Glomerular visceral epithelial cell (primary cell): ENCODE measurements at regions not wholly inside any gene's neighbourhood (a gene's known extent, or its start where the extent isn't known, plus 50 kb on each side); places are given as distances from the start of the nearest gene placed in this dataset.
A peak's percentile ranks its signal among the peaks of the same experiment; 100 is the strongest.

ENCODE experiments used
- DNase-seq: peaks from one replicate; pipeline ENCODE4 v3.0.0-alpha.2; 2016; ENCODE audit errors: extremely low spot score

DNA sequence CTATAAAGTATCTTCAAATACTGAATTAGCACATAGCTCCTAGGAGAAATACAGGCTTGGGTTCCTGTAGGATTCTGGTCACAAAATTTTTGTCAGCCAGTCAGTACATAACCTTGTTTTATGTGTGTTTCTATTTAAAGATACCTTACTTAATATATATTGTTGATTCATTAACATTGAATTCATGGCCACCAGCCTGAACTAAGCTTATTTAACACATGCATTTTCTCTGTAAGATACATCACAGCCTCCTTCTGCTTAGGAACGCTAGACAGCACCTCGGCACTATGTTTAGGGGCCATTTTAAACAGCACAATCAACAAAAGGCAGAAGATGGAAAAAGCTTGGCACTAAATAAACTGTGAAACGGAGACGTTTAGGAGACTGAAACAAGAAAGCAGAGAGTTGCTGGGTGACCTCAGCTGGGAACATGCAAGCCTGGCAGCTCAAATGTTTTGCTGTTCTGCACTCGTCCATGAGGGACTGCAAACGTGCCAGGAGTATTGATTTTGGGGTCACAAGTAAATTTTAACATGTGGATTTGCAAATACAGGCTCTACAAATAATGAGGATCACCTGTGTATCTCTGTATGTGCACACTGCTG, 432.2 kb upstream of the TPM1 start:
- no peak for DNase-seq

DNA sequence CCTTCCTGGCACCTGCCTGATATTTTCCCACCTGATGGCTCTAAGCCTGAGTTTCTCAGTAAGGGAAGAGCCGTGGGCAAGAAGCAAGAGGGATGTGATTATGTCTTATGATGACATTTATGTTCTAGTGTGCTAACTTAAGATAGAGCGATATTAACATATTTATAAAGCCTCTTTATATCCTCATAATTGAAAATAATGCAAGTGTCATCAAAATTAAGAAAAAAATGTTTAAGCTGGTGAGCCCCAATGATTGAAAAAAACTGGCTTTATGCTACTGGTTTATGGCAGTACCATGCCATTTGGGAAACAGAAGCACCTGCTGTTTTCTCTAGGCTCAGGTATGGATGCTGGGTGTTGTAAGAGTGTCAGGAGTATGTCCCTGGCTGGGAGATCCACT, 431.5 kb upstream of the TPM1 start:
- DNase-seq, result no peak

DNA sequence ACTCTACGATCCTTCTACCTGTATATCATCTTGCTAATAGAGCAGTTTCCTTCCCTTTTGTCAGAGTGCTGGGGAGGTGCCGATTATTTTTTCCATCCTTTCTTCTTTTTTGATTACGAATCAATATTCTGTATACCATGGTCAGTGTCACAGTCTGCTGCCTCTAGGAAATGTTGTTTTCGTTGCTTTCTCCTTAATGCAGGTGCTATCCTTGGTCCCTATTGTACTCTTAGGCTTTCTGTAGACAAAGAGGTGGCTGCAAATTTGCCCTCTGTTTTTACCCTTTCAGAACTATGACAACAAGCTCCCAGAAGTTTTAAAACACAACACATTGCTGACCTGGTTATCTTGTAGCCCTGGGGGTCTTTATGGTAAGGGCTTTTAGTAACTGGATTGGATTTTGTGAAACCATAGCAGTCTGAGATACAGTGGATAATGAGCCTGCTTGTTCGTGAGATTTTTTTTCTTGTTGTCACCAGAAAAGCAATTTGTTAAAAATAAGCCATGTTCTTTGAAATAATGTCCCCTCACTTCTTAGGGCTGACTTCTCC, 430.3 kb upstream of the TPM1 start:
- no peak for DNase-seq

DNA sequence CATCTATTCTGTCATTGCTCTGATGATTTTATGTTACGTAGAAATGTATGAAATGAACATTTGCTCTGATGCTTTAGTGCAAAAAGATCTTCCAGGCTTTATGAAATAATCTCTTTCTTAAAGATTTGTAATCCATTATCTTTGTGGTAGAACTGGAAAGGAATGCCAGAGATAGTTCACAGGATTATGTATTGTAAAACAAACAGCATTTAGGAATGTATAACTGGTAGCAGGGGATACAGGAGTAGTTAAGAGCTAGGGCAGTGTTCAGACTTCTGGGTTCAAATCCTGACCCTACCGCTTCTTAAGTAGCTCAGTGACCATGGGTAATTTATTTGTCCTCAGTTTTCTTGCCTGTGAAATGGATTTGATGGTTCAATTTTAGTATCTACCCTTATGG, 429.8 kb upstream of the TPM1 start:
- peak; percentile 55 for DNase-seq

DNA sequence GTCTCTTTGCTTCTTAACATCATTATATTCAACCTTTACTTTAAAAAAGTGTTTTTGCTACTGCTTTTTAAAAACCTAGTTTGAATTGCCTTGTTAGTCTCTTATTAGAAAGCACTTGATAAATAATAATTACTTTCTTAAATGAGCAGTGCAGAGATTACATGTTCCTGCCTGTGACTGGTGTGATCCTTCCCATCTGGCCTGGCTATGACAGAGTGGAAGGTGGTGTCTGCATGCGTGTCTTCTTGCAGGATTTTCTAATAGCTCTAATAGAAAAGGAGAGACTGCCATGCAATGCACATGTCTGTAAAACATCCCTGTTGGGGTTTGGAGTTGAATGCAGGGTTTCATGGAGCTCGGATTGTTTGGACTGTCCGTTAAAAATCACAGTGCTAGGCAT, 425.8 kb upstream of the TPM1 start:
- DNase-seq, result no peak

DNA sequence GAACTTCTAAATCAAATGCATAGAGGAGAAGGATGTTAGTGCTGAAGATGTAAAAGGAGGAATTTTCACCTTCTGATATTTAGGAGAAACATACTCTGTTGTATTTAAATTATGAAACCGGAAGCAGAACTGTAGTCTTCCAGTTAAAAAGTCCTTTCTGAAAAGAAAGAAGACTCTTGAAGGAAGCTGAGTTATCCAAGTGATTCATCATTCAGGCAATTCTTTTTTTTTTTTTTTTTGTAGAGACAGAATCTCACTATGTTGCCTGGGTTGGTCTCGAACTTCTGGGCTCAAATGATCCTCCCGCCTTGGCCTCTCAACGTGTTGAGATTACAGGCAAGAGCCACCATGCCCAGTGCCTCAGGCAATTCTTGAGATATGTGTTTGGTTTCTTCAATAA, 424.8 kb upstream of the TPM1 start:
- DNase-seq, result no peak

DNA sequence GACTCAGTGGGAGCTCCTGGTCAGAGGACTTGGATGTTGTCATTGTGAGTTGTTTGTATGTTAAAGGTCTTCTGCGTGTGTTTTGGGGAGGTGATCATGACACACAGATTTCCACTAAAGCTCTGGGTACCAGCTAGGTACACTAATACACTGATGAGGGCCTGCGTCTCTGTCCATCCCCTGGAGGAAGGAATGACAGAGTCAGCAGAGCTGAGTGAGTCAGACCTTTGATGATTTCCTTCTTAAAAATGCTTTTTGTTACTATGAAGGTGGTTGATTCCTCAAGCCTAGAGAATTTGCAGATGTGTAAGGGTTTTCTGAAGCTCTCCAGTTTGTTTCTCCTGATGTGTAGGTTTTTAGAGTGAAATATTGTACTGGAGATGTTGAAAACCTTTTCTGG, 424.1 kb upstream of the TPM1 start:
- peak; percentile 66 for DNase-seq

DNA sequence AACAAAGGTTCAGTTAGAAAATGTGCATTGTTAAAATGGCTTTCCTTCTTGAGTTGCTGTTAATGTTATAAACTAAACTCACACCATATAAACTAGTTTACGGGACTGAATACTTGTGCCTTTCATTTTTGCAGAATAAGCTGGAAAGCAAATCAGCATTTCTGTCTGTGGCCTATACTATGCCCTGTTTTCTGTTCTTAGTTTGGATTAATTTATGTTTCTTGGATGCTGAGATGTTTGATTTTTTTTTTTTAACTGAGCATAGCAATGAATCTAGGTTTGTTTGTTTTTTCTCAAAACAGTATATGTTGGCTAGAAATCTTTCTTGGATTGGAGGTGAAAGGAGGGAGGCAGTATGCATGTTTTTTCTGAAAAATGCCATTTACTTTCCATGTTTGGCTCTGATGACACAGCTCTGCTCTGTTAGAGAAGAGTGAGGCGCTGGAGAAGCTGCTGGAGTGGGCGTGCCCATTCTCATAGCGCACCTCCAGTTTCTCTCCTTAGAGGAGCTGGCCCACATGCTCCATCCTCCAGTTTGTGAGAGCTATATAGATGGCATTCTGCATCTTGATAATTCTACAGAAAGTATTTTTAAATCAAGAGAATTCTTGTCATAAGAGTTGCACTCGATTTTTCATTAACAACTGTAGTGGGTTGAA, 423.6 kb upstream of the TPM1 start:
- DNase-seq, result no peak

DNA sequence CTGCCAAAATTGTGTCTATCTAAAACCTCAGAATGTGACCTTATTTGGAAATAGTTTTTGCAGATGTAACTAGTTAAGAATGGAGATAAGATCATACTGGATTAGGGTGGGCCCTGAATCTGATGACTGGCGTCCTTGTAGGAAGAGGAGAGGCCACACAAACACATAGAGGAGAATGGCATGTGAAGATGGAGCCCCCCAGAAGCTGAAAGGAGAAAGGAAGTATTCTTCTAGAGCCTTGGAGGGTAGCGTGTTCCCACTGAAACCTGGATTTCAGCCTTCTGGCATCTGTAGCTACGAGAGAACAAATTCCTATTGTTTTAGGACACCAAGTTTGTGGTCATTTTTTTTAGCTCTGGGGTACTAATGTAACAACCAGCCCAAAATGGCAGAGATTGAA, 423.0 kb upstream of the TPM1 start:
- DNase-seq, result no peak

DNA sequence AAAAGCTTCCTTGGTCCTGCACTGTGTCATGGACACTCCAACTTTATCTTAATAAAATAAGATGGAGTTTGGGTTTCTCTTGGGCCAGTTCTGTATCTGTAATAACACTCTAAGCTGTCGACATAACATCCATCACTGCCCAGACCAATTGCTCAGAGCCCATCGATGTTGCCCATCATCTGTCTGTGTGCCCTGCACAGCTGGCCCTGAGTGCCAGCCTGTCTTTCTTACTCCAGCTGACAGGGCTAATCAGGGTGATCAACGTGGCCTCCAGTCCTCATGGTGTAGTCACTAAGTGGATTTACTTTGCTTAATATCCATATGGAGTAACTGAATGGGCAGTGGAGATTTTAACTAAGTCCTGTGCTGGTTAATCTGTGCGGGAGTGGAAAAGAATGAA, 419.8 kb upstream of the TPM1 start:
- no peak for DNase-seq

DNA sequence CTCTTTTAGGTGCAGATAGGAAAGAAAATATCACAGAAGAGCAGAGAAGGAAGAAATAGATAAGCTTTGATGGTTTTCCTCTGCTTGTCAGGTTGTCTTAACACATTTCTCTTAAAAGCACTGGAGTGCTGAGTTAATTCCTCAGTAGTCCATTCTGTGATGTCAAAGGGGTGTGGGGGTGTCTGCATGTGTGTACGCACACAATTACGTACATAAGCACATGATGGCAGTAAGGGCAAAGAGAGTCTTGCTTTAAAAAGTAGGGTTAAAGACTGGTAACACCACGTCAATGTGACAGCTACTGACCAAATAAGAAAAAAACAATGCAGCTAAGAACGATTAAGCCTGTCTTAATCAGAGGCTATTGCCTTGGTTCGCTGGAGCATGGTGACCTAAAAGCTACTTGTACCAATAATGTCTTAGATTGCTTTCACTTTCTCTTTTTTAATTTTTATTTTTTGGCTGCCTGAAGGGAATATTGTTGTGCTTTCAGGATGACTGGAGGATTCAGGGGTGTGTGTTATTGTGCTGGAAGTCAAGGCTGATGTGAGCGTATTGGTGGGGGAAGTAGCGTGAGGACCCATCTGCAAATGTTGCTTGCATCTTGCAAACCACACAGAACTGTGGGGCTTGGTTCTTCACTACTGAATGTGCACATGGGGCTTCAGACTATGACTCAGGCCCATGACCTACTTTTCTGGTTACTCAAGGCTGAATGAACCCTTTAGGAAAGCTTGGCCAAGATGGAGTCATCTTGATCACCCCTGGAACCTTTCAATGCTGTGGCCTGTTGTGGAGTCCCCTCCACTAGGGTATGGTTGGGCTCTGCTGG, 417.8 kb upstream of the TPM1 start:
- peak; percentile 72 for DNase-seq

DNA sequence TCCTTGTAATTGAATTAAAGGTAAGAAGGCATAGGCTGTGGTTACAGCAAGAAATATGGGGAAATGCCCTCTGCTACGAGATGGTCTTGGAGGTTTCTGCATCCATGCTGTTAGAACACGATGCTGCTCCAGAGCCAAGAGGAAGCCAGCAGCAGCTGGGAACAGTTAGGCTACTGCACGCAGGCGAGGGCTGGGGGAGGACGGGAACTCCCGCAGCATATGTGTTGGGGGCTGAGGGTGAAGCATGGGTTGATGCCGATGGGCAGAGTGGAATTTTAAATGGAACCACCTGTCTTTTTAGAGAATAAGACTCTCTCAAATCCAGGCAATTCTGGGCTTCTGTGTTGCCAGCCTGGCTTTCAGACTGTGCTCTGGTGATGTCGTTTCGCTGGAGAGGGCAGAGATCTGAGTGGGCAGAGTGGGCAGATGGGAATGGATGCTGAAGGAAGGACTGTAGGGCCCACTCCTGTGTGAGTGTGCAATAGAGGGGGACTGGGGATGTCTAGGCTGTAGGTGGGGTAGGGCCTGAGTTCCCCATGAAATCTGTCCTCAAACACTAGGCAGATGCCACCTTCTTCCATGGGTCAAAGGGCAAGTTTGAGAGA, 417.0 kb upstream of the TPM1 start:
- no peak for DNase-seq

DNA sequence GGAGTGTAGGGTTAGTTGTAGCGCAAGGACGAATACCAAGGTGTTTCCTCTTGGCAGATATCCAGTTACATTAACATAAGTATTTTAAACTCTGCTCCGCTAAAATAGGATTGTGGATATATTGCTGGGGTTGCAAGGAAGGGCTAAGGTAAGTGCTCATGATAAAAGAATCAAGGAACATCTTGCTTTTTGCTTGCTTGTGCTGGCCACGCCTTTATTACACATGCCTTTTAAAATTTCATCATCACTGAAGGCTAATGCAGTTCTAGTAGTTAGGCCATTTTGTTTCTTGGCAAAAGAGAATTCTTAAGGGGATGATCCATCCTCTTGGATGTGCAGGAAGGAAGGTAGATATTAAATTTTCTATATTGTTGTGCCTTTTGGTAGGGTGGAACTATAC, 415.6 kb upstream of the TPM1 start:
- no peak for DNase-seq

DNA sequence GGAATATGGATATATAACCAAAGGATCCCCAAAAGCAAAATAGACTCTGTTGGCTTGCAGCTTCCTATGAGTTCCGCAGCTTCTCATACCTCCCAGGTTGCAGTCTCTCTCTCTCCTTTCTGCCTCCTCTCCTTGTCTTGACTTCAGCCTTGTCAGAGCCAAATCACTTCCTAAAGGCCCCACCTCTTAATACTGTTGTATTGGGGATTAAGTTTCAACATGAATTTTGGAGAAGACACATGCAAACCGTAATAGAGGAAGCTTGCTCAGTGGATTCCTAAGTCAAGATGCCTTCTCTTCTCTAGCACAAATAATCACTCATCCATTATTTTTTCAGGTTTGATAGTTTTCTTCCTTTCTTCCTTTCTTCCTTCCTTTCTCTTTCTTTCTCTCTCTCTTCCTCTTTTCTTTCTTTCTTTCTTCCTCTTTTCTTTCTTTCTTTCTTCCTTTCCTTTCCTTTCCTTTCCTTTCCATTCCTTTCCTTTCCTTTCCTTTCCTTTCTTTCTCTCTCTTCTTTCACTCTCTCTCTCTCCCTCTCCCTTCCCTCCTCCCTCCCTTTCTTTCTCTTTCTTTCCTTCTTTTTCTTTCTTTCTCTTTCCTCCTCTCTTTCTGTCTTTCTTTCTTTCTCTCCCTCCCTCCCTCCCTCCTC, 411.3 kb upstream of the TPM1 start:
- DNase-seq, result no peak

DNA sequence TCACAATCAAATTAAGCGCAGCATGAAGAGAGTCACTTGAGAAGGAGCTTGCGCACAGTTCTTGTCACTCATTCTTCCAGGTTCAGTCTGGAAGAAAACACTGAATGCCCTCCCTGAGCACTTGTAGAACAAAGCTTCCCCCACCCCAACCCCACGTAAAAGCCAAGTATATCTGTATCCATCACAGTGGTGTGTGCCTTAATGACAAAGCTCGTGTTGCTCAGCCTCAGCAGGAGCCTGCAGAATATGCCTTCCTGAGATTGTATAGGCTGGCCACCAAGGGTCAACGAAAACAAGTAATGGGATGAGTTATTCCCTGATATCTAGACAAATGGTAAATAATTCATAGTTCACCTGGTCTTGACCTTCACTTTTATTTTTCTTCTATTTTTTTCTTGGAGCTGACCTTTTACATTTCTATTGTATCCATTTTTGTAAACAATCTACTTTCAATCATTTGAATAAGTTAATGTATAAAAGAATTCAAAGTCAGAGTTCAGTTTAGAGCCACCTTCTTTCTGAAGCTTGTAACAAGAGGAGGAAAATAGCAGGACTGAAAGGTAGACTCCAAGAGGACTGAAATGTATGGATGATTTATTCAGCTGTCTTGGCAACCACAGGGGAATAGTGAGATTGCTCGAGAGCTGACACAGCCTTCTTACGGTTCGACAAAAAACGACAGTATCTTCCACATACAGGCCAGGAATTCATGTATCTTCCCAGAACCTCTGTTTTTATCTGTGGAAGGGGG, 405.5 kb upstream of the TPM1 start:
- no peak for DNase-seq

DNA sequence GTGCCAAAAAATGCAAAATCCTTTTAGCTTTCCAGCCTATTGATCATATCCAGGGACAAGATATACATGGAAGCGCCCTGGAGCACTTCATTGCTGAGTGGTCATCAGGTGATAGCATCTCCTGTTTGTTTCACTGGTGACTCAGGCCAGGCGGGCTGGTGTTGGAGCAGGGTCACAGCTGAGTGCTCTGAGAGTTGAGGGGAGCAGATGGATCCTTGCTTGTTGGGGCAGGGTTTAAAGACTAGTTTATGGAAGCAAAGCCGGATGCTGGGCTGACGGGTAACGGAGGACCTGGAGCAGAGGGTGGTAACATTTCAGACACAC, 405.0 kb upstream of the TPM1 start:
- DNase-seq, result no peak

DNA sequence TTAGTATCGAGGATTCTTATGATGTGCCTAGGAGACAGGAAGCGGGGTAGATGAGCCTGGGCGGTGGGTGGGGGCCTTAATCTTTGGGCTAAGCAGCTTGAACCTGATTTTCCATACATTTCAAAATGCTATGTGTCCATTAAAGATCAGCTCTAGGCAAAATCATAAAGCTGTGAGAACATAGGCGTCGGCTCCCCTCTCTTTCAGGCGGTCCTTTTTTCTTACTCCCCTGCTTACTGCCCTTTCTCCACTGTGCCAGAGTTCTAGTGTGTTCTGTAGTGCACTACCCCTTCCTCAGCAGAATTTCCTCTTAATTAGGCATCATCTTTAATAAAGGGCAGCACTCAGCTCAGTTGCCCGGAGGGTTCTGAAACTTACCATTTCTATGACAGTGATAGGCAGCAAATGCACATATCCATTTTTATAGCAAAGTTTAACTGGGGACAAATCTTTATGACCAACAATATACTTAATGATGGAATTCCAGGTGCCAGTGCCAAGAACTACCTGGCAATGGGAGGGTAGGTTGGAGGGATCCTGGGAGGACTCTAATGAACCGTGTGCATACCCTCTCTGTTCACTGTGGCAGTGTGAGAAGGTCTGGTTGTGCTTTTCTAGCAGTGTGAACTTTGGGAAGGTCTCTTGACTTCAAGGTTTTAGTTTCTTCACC, 404.5 kb upstream of the TPM1 start:
- no peak for DNase-seq

DNA sequence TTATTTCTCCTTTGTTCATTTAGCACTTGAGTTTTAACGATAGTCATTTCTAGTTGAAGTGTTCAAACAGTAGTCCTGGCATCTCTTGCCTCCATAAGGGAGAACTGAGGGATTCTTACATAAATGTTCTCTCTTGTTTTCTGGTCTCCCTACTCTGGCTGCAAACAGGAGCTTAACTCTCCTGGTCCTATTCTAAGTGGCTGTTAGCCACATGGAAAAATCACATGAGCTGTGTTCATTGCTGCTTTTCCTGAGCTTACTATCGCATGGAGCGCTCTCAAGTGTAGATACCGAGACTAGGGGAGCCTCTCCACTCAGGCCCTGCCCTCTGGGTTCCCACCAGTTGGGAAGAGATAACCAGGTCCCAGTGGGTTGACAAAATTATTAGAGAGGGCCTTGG, 403.1 kb upstream of the TPM1 start:
- DNase-seq, result no peak

DNA sequence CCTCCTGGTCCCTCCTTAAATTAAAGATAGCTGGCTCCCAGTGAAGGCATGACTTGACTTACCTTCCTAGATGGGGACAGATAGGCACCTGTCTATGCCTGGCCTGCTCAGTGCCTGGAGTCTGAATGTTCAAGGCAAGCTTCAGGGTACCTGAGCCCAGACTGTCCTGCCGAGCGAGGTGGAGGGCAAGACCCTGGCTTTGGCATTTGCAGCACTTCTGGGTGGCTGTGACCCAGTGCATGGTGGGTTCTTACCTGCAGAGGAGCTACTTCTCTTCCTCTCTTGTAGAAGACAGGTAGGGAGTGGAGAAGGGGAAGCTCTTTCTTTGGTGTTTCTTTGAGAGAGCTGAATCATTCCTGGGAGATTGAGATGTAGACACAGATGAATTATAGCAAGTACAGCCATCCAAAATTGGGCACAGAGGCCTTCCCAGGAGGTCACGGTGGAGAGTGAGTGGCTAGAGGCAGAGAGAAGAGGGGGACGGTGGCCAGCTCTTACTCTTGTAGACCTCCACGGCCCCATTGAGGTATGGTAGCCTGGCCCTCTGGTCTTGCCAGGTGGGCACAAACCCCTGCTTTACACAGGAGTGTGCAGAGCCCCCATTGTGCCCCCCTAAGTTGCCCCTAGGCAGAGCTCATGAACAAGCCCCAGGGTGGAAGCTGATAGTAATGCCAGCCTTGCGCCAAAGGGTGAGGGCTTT, 402.5 kb upstream of the TPM1 start:
- no peak for DNase-seq

DNA sequence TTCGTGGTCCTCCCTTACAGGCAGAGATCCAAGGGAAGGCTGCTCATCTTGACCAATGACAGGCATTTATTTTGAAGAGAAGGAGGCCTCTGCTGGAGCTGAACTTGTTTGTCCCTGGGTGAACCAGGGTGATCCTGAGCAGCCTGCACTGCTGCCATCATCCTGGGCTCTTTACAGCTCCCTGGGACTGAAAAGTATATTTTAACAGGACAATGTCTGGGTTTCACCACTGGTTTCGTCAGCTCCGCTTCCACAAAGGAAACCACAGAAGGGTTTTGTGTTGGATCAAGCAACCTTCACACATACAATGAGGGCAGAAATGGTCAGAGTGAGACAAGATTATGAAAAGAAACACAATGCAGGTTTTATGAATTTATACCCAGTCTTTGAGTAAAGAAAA, 400.7 kb upstream of the TPM1 start:
- no peak for DNase-seq
